Caco-2 (cell line): ENCODE measurements at regions not wholly inside any gene's neighbourhood (a gene's known extent, or its start where the extent isn't known, plus 50 kb on each side); places are given as distances from the start of the nearest gene placed in this dataset.

Source experiments
- BruUV-seq: library from RNA; stranded (reverse); fragments of 400-500 nt; replicated peaks from 2 replicates; lab custom pipeline; 2021; lab: Mats Ljungman, UMichigan
- CTCF ChIA-PET: fragments of 300-600 bp; sonication (Branson Sonifier 250); formaldehyde crosslinking; loops from one replicate; lab custom pipeline; 2022; ENCODE audit warnings: antibody characterized with exemption; lab: Charles Lee
- POLR2A ChIA-PET: fragments of 300-600 bp; sonication (Branson Sonifier 250); formaldehyde crosslinking; loops from one replicate; lab custom pipeline; 2022; ENCODE audit warnings: antibody characterized with exemption; lab: Charles Lee
- DNase-seq, 2 experiments: peaks; one replicate each; pipeline versions ENCODE4 v3.0.0 to v3.0.0-alpha.2; 2020 to 2022
- H3K27me3 ChIP-seq: replicated peaks from 2 replicates; pipeline ENCODE4 v1.6.0; 2011; ENCODE audit warnings: low read length; ENCODE audit not compliant: control insufficient read depth, insufficient read depth
- H3K36me3 ChIP-seq: 2 replicates; pipeline ENCODE4 v1.5.1; 2011; ENCODE audit warnings: low read length; ENCODE audit not compliant: control insufficient read depth, insufficient read depth
- H3K4me1 ChIP-seq: fragments of 250-450 bp; sonication (Bioruptor Pico); 2 replicates; pipeline ENCODE4 v1.5.1; 2020; ENCODE audit warnings: mild to moderate bottlenecking
- H3K4me3 ChIP-seq: 2 replicates; pipeline ENCODE4 v1.5.1; 2011; ENCODE audit warnings: low read depth, mild to moderate bottlenecking, control low read depth, low read length
- H3K9me3 ChIP-seq: fragments of 250-450 bp; sonication (Bioruptor Pico); 2 replicates; pipeline ENCODE4 v1.5.1; 2020; ENCODE audit warnings: mild to moderate bottlenecking, moderate library complexity
- H3K27ac Mint-ChIP-seq: one replicate; pipeline ENCODE4 v1.8.0; 2022; ENCODE audit warnings: mixed read lengths; ENCODE audit not compliant: unreplicated experiment
- H3K27me3 Mint-ChIP-seq: one replicate; pipeline ENCODE4 v1.8.0; 2022; ENCODE audit warnings: mixed read lengths; ENCODE audit not compliant: insufficient read depth, unreplicated experiment
- H3K36me3 Mint-ChIP-seq: one replicate; pipeline ENCODE4 v1.8.0; 2022; ENCODE audit warnings: mild to moderate bottlenecking, mixed read lengths; ENCODE audit not compliant: insufficient read depth, unreplicated experiment
- H3K4me1 Mint-ChIP-seq: one replicate; pipeline ENCODE4 v1.8.0; 2022; ENCODE audit warnings: low read depth, mixed read lengths; ENCODE audit not compliant: unreplicated experiment
- H3K4me3 Mint-ChIP-seq: one replicate; pipeline ENCODE4 v1.8.0; 2022; ENCODE audit warnings: mild to moderate bottlenecking, moderate library complexity, mixed read lengths; ENCODE audit not compliant: unreplicated experiment
- H3K9me3 Mint-ChIP-seq: one replicate; pipeline ENCODE4 v1.8.0; 2022; ENCODE audit warnings: mixed read lengths; ENCODE audit not compliant: unreplicated experiment
- CTCF ChIP-seq, 2 experiments: fragments of 200-600 bp in 1 of 2; IDR thresholded peaks; 1 replicate in 1 of 2; 2 replicates in 1 of 2; pipeline versions ENCODE4 v1.5.1 to v1.8.0; 2011 to 2022; ENCODE audit warnings: antibody characterized with exemption in 1 of 2, control low read depth in 1 of 2, inconsistent platforms in 1 of 2, low read depth in 1 of 2, low read length in 1 of 2, mild to moderate bottlenecking in 1 of 2, moderate library complexity in 1 of 2; ENCODE audit not compliant: insufficient read depth in 1 of 2, severe bottlenecking in 1 of 2, unreplicated experiment in 1 of 2
- intact Hi-C: fragments of 100-400 bp; cut with micrococcal nuclease; formaldehyde crosslinking; loops from one replicate; pipeline ENCODE4 v1.10.0; 2022; ENCODE audit not compliant: unreplicated experiment

GRCh38 chr17:56083475-56083874 lies 69.8 kb upstream of the ANKFN1 start:
- Mint-ChIP-seq H3K4me1 (no peaks in the 10 kb centered on the region), H3K27ac (no peak overlapping the region), H3K4me3 (no peak overlapping the region), H3K36me3 (no peaks in the 10 kb centered on the region), H3K27me3 (peaks cover 8% of the 10 kb centered on the region), H3K9me3 (peaks cover under 1% of the 10 kb centered on the region)
- Histone ChIP-seq H3K36me3 (no peaks in the 10 kb centered on the region), H3K4me1 (no peaks in the 10 kb centered on the region), H3K4me3 (no peak overlapping the region), H3K27me3 (no peaks in the 10 kb centered on the region), H3K9me3 (no peaks in the 10 kb centered on the region)
- intact Hi-C loops, result no loop called here
- no peak for DNase-seq
- no TSS peak for BruUV-seq
- TF ChIP-seq CTCF (IDR thresholded peaks at IDR 0.05; ENCODE audit: insufficient read depth in 1 of 2, low read depth in 1 of 2, low read length in 1 of 2, severe bottlenecking in 1 of 2, unreplicated experiment in 1 of 2), result no peak
- CTCF ChIA-PET, result no interaction called here
- POLR2A ChIA-PET, result no interaction called here

- H3K9me3 ChIP-seq, result no peaks in the 10 kb centered on the region
- Mint-ChIP-seq H3K4me3 (no peak overlapping the region), H3K27ac (no peak overlapping the region), H3K27me3 (peaks cover 15% of the 10 kb centered on the region), H3K36me3 (no peaks in the 10 kb centered on the region), H3K9me3 (no peaks in the 10 kb centered on the region), H3K4me1 (no peaks in the 10 kb centered on the region)
- POLR2A ChIA-PET, result no interaction called here
- H3K27me3 ChIP-seq, result no peaks in the 10 kb centered on the region
- no peak overlapping the region for H3K4me3 ChIP-seq
- TF ChIP-seq CTCF (IDR thresholded peaks at IDR 0.05; ENCODE audit: insufficient read depth in 1 of 2, low read depth in 1 of 2, low read length in 1 of 2, severe bottlenecking in 1 of 2, unreplicated experiment in 1 of 2), result no peak
- CTCF ChIA-PET, result no interaction called here
- no TSS peak for BruUV-seq
- H3K36me3 ChIP-seq, result no peaks in the 10 kb centered on the region
- H3K4me1 ChIP-seq, result no peaks in the 10 kb centered on the region
- intact Hi-C loops, result no loop called here
- no peak for DNase-seq
Measured at GRCh38 chr17:56085576-56086267, 67.6 kb upstream of the ANKFN1 start.

GRCh38 chr17:56087199-56087598 lies 66.1 kb upstream of the ANKFN1 start:
- BruUV-seq, result no TSS peak

More at GRCh38 chr17:56087199-56087598, 66.1 kb upstream of the ANKFN1 start:
- ChIA-PET POLR2A (no interaction called here), CTCF (no interaction called here)
- Histone ChIP-seq H3K4me3 (no peak overlapping the region), H3K36me3 (no peaks in the 10 kb centered on the region), H3K9me3 (no peaks in the 10 kb centered on the region), H3K27me3 (no peaks in the 10 kb centered on the region), H3K4me1 (no peaks in the 10 kb centered on the region)
- intact Hi-C loops, result no loop called here
- Mint-ChIP-seq H3K36me3 (no peaks in the 10 kb centered on the region), H3K9me3 (no peaks in the 10 kb centered on the region), H3K27me3 (peaks cover 15% of the 10 kb centered on the region), H3K4me3 (no peak overlapping the region), H3K4me1 (no peaks in the 10 kb centered on the region), H3K27ac (no peak overlapping the region)
- no peak for DNase-seq
- TF ChIP-seq CTCF (IDR thresholded peaks at IDR 0.05; ENCODE audit: insufficient read depth in 1 of 2, low read depth in 1 of 2, low read length in 1 of 2, severe bottlenecking in 1 of 2, unreplicated experiment in 1 of 2), result no peak
